NOMO-1 treated with dmso at 0.1 percent for 144 hours (cell line): ENCODE measurements at regions not wholly inside any gene's neighbourhood (a gene's known extent, or its start where the extent isn't known, plus 50 kb on each side); places are given as distances from the start of the nearest gene placed in this dataset.

Experiments
- DNase-seq: peaks from one replicate; lab custom pipeline; 2025; ENCODE audit not compliant: unreplicated experiment; lab: John Stamatoyannopoulos, UW

DNA sequence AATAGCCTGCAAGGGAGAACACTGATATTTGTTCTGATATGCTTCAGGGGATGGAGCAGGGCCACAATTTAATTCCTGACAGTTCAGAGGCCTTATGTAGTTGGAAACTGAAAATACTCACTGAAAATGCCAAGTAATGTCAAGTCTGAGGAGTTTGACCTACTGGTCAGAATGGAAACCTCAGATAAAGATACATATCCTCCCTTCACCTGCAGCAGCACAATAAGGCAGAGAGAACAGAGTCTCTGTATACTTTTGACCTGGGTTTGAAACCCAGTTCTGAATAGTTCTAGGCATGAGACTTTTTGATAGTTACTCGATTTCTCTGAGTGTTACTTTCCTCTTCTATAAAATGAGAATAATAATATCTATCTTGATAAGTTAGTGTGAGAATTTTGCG is 65.8 kb upstream of the TRPC5 start:
- no peak for DNase-seq

DNA sequence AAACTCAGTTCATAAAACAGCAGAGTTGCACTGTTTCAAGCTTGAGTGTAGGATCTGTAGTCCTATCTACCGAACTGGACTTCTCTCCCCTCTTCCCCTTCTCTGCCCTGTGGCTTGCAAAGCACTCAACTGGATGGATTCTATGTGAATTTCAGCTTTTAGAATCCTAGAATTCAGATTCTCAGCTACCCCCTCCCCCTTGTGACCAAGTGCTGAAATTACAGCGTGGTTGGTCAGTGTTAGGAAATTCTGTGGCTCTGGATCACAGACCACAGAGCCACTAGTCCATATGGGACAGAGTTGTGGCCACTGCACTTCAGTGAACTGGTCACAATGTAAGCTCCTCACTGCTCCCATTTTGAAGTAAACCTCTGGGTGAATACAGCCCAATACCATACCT is 64.6 kb upstream of the TRPC5 start:
- DNase-seq, result no peak

DNA sequence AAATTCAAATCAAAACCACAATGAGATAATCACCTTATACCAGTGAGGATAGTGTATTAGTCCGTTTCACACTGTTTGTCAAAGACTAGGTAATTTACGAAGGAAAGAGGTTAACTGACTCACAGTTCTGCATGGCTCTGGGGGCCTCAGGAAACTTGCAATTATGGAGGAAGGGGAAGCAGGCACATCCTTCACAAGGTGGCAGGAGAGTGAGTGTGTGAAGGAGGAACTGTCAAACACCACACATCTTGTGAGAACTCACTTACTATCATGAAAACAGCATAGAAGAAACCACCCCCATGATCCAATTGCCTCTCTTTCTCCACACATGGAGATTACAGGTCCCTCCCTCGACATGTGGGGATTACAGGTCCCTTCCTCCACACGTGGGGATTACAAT is 54.7 kb upstream of the TRPC5 start:
- no peak for DNase-seq
